Activated T-helper 2 cell treated with anti-CD3 and anti-CD28 coated beads, Interferon-gamma antibody, Interleukin-2, Interleukin-4, amounts not matched to agents 10 μg/mL and 5 μg/mL and 100 μg/mL, durations not matched to agents 14 hours and 24 hours and 36 hours (primary cell): ENCODE measurements at regions not wholly inside any gene's neighbourhood (a gene's known extent, or its start where the extent isn't known, plus 50 kb on each side); places are given as distances from the start of the nearest gene placed in this dataset.

Source experiments
- DNase-seq: peaks from one replicate; pipeline ENCODE4 v3.0.0; 2021; ENCODE audit warnings: low spot score
- H3K27ac Mint-ChIP-seq: one replicate; pipeline ENCODE4 v1.8.0; 2021; ENCODE audit warnings: mixed read lengths
- H3K27me3 Mint-ChIP-seq: one replicate; pipeline ENCODE4 v1.8.0; 2021; ENCODE audit warnings: low read depth, mixed read lengths
- H3K36me3 Mint-ChIP-seq: one replicate; pipeline ENCODE4 v1.8.0; 2021; ENCODE audit warnings: low read depth, mixed read lengths
- H3K4me1 Mint-ChIP-seq: one replicate; pipeline ENCODE4 v1.8.0; 2021; ENCODE audit warnings: low read depth, mixed read lengths
- H3K4me3 Mint-ChIP-seq: one replicate; pipeline ENCODE4 v1.8.0; 2021; ENCODE audit warnings: low read depth, mild to moderate bottlenecking, moderate library complexity, mixed read lengths
- H3K9me3 Mint-ChIP-seq: one replicate; pipeline ENCODE4 v1.8.0; 2021; ENCODE audit warnings: mixed read lengths
- intact Hi-C: fragments of 100-400 bp; cut with micrococcal nuclease; formaldehyde crosslinking; loops from one replicate; pipeline ENCODE4 v1.15.1; 2023

- Mint-ChIP-seq H3K4me1 (peaks cover 27% of the 10 kb centered on the region), H3K27me3 (no peaks in the 10 kb centered on the region), H3K4me3 (no peak overlapping the region), H3K9me3 (no peaks in the 10 kb centered on the region), H3K36me3 (no peaks in the 10 kb centered on the region), H3K27ac (peak overlapping the region; percentile 62)
- intact Hi-C loops: loop anchor here (1.0 to 2.0 kb wide), 3 partner anchors 23 to 145 kb away; no protein-coding TSS in a partner anchor
- peak; percentile 44 for DNase-seq
These were observed 58.7 kb upstream of the STK38L start for GRCh38 chr12:27185234-27186021.

- Mint-ChIP-seq H3K4me1 (peaks cover 23% of the 10 kb centered on the region), H3K27ac (peak overlapping the region; percentile 46), H3K4me3 (no peak overlapping the region), H3K27me3 (no peaks in the 10 kb centered on the region), H3K9me3 (no peaks in the 10 kb centered on the region), H3K36me3 (no peaks in the 10 kb centered on the region)
- DNase-seq: no peak
- intact Hi-C loops: no loop called here
These were observed 57.9 kb upstream of the STK38L start for GRCh38 chr12:27186022-27186839.

DNA sequence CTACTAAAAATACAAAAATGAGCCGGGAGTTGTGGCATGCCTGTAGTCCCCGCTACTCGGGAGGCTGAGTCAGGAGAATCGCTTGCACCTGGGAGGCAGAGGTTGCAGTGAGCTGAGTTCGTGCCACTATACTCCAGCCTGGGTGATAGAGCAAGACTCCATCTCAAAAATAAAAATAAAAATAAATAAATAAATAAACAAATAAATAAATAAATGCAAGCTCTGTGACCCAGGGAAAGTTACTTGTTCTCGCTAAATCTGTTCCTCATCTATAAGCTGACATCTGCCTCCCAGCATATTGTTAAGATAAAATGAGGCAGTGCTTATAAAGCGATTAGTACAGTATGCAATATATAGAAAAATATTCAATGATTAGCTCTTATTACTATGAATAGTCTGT lies 56.4 kb upstream of the STK38L start:
- no peaks in the 10 kb centered on the region for H3K9me3 Mint-ChIP-seq
- no peaks in the 10 kb centered on the region for H3K36me3 Mint-ChIP-seq
- H3K27me3 Mint-ChIP-seq: no peaks in the 10 kb centered on the region
- H3K4me1 Mint-ChIP-seq: peaks cover 23% of the 10 kb centered on the region
- DNase-seq: no peak
- no peak overlapping the region for H3K4me3 Mint-ChIP-seq
- intact Hi-C loops: no loop called here
- H3K27ac Mint-ChIP-seq: no peak overlapping the region

DNA sequence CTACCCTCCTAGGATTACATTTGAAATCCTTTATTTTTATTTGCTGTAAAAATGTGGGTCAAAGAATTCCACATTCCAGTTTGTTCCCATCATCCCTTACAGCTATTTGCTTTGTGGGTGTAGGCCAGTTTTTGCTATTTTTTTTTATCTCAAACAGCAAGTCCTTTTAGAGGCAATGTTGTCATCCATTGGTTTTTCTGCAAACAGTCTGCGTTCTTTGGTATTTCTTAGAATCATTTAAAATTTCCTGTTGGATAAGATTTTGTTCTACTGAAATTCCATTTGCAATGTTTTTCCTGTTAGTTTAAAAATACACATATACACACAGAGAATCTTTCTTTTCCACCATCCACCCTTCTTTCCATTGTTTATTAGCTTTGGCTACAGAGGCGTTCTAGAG lies 53.3 kb upstream of the STK38L start:
- no peak overlapping the region for H3K4me3 Mint-ChIP-seq
- peaks cover 8% of the 10 kb centered on the region for H3K4me1 Mint-ChIP-seq
- no peak overlapping the region for H3K27ac Mint-ChIP-seq
- H3K36me3 Mint-ChIP-seq: no peaks in the 10 kb centered on the region
- intact Hi-C loops: no loop called here
- H3K9me3 Mint-ChIP-seq: no peaks in the 10 kb centered on the region
- no peaks in the 10 kb centered on the region for H3K27me3 Mint-ChIP-seq
- DNase-seq: no peak

DNA sequence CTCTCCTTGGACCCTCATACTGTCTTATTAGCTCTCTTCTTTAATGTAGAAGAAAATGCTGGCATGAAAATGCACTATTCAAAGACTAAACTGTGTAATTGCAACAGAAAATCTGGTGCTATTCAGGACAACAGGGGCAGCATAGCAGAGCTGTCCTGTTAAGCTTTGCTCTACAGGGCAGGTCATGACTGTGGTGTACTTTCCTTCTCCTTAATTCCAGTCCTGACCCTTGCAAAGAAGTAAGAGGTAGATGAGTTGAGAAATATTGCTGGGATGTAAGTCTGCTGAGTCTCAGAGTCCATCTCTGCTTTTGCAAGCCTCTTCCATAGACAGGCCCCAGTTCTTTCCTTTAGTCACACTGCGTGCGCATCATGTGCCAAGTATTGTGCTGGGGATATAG lies 52.6 kb upstream of the STK38L start:
- no peak for DNase-seq
- intact Hi-C loops: no loop called here
- no peaks in the 10 kb centered on the region for H3K27me3 Mint-ChIP-seq
- H3K36me3 Mint-ChIP-seq: no peaks in the 10 kb centered on the region
- H3K4me3 Mint-ChIP-seq: no peak overlapping the region
- peaks cover 2% of the 10 kb centered on the region for H3K4me1 Mint-ChIP-seq
- H3K9me3 Mint-ChIP-seq: no peaks in the 10 kb centered on the region
- H3K27ac Mint-ChIP-seq: no peak overlapping the region

DNA sequence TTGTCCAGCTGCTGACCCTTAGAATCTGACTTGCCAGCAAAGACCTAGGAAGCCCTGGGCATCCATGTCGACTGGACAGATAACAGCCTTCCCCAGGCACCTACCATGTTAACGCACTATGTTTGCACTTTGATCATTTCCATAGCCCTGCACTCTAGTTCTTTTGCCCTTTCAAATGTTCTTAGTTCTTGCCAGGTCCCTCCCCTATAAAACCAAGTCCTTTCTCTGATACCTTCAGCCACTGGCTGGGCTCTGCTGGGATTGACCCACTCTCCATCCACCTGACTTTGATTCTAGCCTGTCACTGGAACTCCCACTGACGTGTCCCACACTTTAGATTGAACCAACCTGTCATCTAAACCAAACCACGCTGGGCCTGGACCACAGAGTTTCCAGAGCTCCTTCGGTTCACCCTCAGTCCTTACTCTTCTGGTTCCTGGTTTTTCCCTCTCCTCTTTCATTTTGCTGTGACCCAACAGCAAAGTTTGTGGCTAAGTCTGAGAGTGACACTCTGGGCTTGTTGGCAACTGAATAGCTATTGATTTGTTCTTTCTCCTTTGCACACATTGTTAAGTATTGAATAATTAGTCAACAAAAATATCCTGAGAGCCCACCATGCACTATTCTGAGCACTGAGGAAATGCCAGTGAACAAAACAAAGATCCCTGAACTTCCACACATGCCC lies 51.8 kb upstream of the STK38L start:
- Mint-ChIP-seq H3K4me1 (no peaks in the 10 kb centered on the region), H3K4me3 (no peak overlapping the region)

GRCh38 chr12:27193106-27193505 lies 51.0 kb upstream of the STK38L start:
- H3K36me3 Mint-ChIP-seq: no peaks in the 10 kb centered on the region
- DNase-seq: no peak
- no peak overlapping the region for H3K4me3 Mint-ChIP-seq
- H3K9me3 Mint-ChIP-seq: no peaks in the 10 kb centered on the region
- H3K4me1 Mint-ChIP-seq: no peaks in the 10 kb centered on the region
- intact Hi-C loops: no loop called here
- H3K27ac Mint-ChIP-seq: no peak overlapping the region
- H3K27me3 Mint-ChIP-seq: no peaks in the 10 kb centered on the region

More for the DNA sequence above, 51.8 kb upstream of the STK38L start:
- intact Hi-C loops: no loop called here
- no peaks in the 10 kb centered on the region for H3K9me3 Mint-ChIP-seq
- H3K36me3 Mint-ChIP-seq: no peaks in the 10 kb centered on the region
- H3K27me3 Mint-ChIP-seq: no peaks in the 10 kb centered on the region
- DNase-seq: no peak
- no peak overlapping the region for H3K27ac Mint-ChIP-seq

DNA sequence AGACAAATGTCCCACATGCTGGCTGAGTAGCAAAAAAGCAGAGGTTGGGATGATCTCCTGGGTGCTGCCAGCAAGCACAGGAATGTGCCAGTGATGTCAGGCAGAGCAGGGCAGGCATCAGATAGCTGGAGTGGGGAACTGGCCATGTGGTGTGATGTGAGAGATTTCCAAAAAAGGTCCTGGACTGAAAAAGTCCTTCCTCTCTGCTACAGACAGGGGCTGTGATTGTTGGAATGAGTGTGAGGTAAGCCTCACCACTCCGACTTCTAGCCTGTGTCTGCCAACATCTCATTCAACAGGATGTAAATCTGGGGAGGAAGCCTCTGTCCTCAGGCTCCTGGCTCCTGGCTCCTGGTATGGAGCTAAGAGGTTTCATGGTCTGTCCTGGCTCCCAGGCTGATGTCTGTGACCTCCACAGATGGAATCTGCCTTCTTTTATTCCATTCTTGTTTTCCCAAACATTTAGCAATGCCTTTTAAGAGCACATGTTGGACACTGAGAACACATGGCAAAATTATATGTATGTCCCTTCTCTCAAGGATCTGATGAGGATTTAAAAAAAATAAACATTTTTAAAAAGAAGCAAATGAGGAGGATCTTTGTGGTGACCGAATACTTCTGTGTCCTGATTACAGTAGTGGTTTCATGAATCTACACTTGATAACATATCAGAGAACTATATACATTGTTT lies 50.1 kb upstream of the STK38L start:
- intact Hi-C loops: no loop called here
- Mint-ChIP-seq H3K27me3 (no peaks in the 10 kb centered on the region), H3K9me3 (no peaks in the 10 kb centered on the region), H3K27ac (no peak overlapping the region), H3K36me3 (no peaks in the 10 kb centered on the region), H3K4me1 (no peaks in the 10 kb centered on the region), H3K4me3 (no peak overlapping the region)
- DNase-seq: no peak
